Transverse colon (tissue), 3 donors: ENCODE measurements at regions not wholly inside any gene's neighbourhood (a gene's known extent, or its start where the extent isn't known, plus 50 kb on each side); places are given as distances from the start of the nearest gene placed in this dataset.

Experiments used
- POLR2A ChIP-seq: fragments of 450-650 bp; IDR thresholded peaks from one replicate; pipeline ENCODE4 v1.6.1; 2016; ENCODE audit warnings: antibody characterized with exemption, mild to moderate bottlenecking, moderate library complexity
- TF ChIP-seq, protein P1 (sequence below), 5 experiments: fragments of 200-600 bp in 3 of 5; fragments of 450-650 bp in 2 of 5; sonication (generic) in 3 of 5; IDR thresholded peaks; 1 replicate in 2 of 5; 2 replicates in 3 of 5; pipeline ENCODE4 v1.5.1; 2016 to 2017; ENCODE audit warnings: antibody characterized with exemption in 5 of 5, inconsistent platforms in 3 of 5, mild to moderate bottlenecking in 2 of 5, moderate library complexity in 1 of 5

- TF ChIP-seq, protein P1, sequence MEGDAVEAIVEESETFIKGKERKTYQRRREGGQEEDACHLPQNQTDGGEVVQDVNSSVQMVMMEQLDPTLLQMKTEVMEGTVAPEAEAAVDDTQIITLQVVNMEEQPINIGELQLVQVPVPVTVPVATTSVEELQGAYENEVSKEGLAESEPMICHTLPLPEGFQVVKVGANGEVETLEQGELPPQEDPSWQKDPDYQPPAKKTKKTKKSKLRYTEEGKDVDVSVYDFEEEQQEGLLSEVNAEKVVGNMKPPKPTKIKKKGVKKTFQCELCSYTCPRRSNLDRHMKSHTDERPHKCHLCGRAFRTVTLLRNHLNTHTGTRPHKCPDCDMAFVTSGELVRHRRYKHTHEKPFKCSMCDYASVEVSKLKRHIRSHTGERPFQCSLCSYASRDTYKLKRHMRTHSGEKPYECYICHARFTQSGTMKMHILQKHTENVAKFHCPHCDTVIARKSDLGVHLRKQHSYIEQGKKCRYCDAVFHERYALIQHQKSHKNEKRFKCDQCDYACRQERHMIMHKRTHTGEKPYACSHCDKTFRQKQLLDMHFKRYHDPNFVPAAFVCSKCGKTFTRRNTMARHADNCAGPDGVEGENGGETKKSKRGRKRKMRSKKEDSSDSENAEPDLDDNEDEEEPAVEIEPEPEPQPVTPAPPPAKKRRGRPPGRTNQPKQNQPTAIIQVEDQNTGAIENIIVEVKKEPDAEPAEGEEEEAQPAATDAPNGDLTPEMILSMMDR (IDR thresholded peaks at IDR 0.05): no peak
- TF ChIP-seq POLR2A: no peak
Observed at GRCh38 chr5:107126341-107126740, 544.4 kb downstream of the EFNA5 start.
